CD14-positive monocyte (primary cell): ENCODE measurements at regions not wholly inside any gene's neighbourhood (a gene's known extent, or its start where the extent isn't known, plus 50 kb on each side); places are given as distances from the start of the nearest gene placed in this dataset.

Source experiments
- DNase-seq, 3 donors: peaks; one replicate each; pipeline ENCODE4 v3.0.0-alpha.2; 2011 to 2022
- H2AFZ ChIP-seq: 2 replicates; pipeline ENCODE4 v1.6.0; 2012; ENCODE audit warnings: mild to moderate bottlenecking, low read depth, low read length, inconsistent platforms; ENCODE audit not compliant: insufficient read depth, poor library complexity, severe bottlenecking
- H3K27ac ChIP-seq, 2 donors: 1 replicate in 1 of 2; 2 replicates in 1 of 2; pipeline ENCODE4 v1.5.1; 2012 to 2013; ENCODE audit warnings: low read length in 2 of 2, control low read depth in 1 of 2, inconsistent platforms in 1 of 2, low read depth in 1 of 2, mild to moderate bottlenecking in 1 of 2
- H3K27me3 ChIP-seq, 2 donors: one replicate each; pipeline versions ENCODE4 v1.6.0 to v1.6.1; 2011 to 2013; ENCODE audit warnings: low read length in 2 of 2; ENCODE audit not compliant: control insufficient read depth in 2 of 2, insufficient read depth in 2 of 2
- H3K36me3 ChIP-seq, 2 donors: replicated peaks in 1 of 2; 1 replicate in 1 of 2; 2 replicates in 1 of 2; pipeline versions ENCODE4 v1.5.1 to v1.6.1; 2012 to 2013; ENCODE audit warnings: low read length in 2 of 2, control low read depth in 1 of 2, inconsistent platforms in 1 of 2, mild to moderate bottlenecking in 1 of 2; ENCODE audit not compliant: insufficient read depth in 2 of 2, control insufficient read depth in 1 of 2
- H3K4me1 ChIP-seq, 2 donors: 1 replicate in 1 of 2; 2 replicates in 1 of 2; pipeline versions ENCODE4 v1.5.1 to v1.6.1; 2012 to 2013; ENCODE audit warnings: low read length in 2 of 2, control low read depth in 1 of 2, inconsistent platforms in 1 of 2, mild to moderate bottlenecking in 1 of 2, moderate library complexity in 1 of 2; ENCODE audit not compliant: insufficient read depth in 2 of 2, control insufficient read depth in 1 of 2
- H3K4me2 ChIP-seq: replicated peaks from 2 replicates; pipeline ENCODE3; 2012; ENCODE audit warnings: low read length, moderate library complexity, mild to moderate bottlenecking; ENCODE audit not compliant: poor library complexity, severe bottlenecking; ENCODE audit errors: extremely low read depth
- H3K4me3 ChIP-seq, 3 experiments: fragments of 200-600 bp in 1 of 3; sonication (generic) in 1 of 3; replicated peaks in 1 of 3; 1 replicate in 2 of 3; 2 replicates in 1 of 3; pipeline ENCODE4 v1.5.1; 2011 to 2013; ENCODE audit warnings: low read length in 3 of 3, mild to moderate bottlenecking in 3 of 3, control low read depth in 2 of 3, low read depth in 2 of 3, inconsistent platforms in 1 of 3, moderate library complexity in 1 of 3
- H3K79me2 ChIP-seq: 2 replicates; pipeline ENCODE4 v1.6.0; 2012; ENCODE audit warnings: mild to moderate bottlenecking, control low read depth, inconsistent platforms, low read length, moderate library complexity; ENCODE audit not compliant: insufficient read depth
- H3K9ac ChIP-seq: 2 replicates; pipeline ENCODE4 v1.6.0; 2017; ENCODE audit warnings: low read length, mild to moderate bottlenecking; ENCODE audit not compliant: insufficient read depth, poor library complexity, severe bottlenecking
- H3K9me3 ChIP-seq, 2 donors: replicated peaks in 1 of 2; 1 replicate in 1 of 2; 2 replicates in 1 of 2; pipeline versions ENCODE4 v1.5.1 to v1.6.1; 2012 to 2013; ENCODE audit warnings: low read length in 2 of 2, control low read depth in 1 of 2; ENCODE audit not compliant: control insufficient read depth in 1 of 2, insufficient read depth in 1 of 2
- H4K20me1 ChIP-seq: 2 replicates; pipeline ENCODE4 v1.6.0; 2012; ENCODE audit warnings: mild to moderate bottlenecking, low read length, control low read depth, moderate library complexity; ENCODE audit not compliant: insufficient read depth
- H3K27ac Mint-ChIP-seq, 7 donors: one replicate each; pipeline ENCODE4 v1.8.0; 2020; ENCODE audit warnings: mild to moderate bottlenecking in 7 of 7, mixed read lengths in 7 of 7, moderate library complexity in 6 of 7, inconsistent platforms in 2 of 7
- H3K27me3 Mint-ChIP-seq, 3 donors: one replicate each; pipeline ENCODE4 v1.8.0; 2021 to 2022; ENCODE audit warnings: low read depth in 3 of 3, mild to moderate bottlenecking in 3 of 3, mixed read lengths in 3 of 3, moderate library complexity in 3 of 3, inconsistent platforms in 1 of 3
- H3K36me3 Mint-ChIP-seq, 2 donors: one replicate each; pipeline ENCODE4 v1.8.0; 2020; ENCODE audit warnings: mixed read lengths in 2 of 2, inconsistent platforms in 1 of 2, mild to moderate bottlenecking in 1 of 2
- H3K4me1 Mint-ChIP-seq: one replicate; pipeline ENCODE4 v1.8.0; 2020; ENCODE audit warnings: mild to moderate bottlenecking, mixed read lengths
- H3K4me3 Mint-ChIP-seq, 2 donors: one replicate each; pipeline ENCODE4 v1.8.0; 2020; ENCODE audit warnings: mild to moderate bottlenecking in 2 of 2, mixed read lengths in 2 of 2, moderate library complexity in 1 of 2
- H3K9me3 Mint-ChIP-seq, 7 donors: one replicate each; pipeline ENCODE4 v1.8.0; 2020 to 2022; ENCODE audit warnings: mixed read lengths in 7 of 7, mild to moderate bottlenecking in 6 of 7, moderate library complexity in 6 of 7, inconsistent platforms in 2 of 7
- WGBS: methylation state at CpG from one replicate; pipeline ENCODE4 v1.1.5; 2013; ENCODE audit warnings: missing lambda C conversion rate; ENCODE audit not compliant: insufficient coverage; 5-methylcytosine and 5-hydroxymethylcytosine counted together
- intact Hi-C, 2 donors: fragments of 100-400 bp; cut with micrococcal nuclease; formaldehyde crosslinking; loops; one replicate each; pipeline versions ENCODE4 v1.15.0 to v1.15.1; 2023
- TF ChIP-seq, protein P1 (sequence below): fragments of 200-600 bp; IDR thresholded peaks from one replicate; pipeline ENCODE4 v1.8.0; 2022; ENCODE audit warnings: antibody characterized with exemption, mild to moderate bottlenecking

DNA sequence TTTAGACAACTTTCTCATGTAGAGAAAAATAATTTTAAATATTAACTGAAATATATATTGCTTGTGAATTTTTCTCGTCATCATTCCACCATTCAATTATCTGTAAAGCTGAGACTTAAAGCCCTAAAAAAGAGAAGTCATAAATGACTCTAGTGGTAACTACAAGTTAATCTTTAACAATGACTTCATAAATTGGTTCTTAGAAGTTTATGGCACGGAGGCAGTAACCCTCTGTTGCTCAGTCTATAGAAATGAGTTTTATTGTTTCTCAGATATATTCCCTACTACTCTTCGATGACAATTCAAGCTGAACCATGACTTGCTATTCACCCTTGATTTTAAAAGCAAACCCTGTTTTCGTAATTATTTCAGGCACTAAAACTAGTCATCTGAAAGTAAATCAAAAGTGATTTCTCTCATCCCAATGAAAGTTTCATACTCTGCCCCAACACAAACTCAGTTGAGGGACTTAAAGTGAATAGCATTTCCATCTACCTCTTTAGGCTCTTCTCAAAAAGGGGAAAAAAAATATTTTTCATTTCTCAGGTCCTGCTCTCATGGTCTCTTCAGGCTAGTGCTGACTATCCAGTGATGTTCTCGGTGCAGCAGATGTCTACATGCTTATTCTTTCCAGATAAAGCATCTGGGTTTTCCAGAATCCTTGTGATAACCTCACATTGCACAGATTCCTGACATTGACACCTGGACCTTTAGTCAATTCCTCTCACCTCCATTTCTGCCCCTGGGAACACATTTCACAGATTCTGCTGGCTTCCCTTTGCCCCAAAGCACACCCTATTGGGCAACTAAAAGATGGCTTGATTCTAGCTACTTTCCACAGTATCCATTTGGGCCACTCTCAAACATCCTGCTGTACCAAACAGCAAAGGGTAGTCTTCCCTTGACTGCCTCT lies 207.8 kb upstream of the LRATD1 start:
- TF ChIP-seq, protein P1, sequence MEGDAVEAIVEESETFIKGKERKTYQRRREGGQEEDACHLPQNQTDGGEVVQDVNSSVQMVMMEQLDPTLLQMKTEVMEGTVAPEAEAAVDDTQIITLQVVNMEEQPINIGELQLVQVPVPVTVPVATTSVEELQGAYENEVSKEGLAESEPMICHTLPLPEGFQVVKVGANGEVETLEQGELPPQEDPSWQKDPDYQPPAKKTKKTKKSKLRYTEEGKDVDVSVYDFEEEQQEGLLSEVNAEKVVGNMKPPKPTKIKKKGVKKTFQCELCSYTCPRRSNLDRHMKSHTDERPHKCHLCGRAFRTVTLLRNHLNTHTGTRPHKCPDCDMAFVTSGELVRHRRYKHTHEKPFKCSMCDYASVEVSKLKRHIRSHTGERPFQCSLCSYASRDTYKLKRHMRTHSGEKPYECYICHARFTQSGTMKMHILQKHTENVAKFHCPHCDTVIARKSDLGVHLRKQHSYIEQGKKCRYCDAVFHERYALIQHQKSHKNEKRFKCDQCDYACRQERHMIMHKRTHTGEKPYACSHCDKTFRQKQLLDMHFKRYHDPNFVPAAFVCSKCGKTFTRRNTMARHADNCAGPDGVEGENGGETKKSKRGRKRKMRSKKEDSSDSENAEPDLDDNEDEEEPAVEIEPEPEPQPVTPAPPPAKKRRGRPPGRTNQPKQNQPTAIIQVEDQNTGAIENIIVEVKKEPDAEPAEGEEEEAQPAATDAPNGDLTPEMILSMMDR, result no peak
- H3K9me3 ChIP-seq, result peaks cover 3 to 19% of the 10 kb centered on the region in 2 donors
- no peaks in the 10 kb centered on the region for H3K36me3 ChIP-seq
- no peak for DNase-seq
- H3K4me2 ChIP-seq, result no peak overlapping the region
- Mint-ChIP-seq H3K27me3 (no peaks in the 10 kb centered on the region), H3K4me1 (no peaks in the 10 kb centered on the region), H3K27ac (no peak overlapping the region), H3K4me3 (no peak overlapping the region), H3K36me3 (no peaks in the 10 kb centered on the region), H3K9me3 (peaks cover 0 to 8% (median 5%) of the 10 kb centered on the region in 7 donors)
- H3K27me3 ChIP-seq, result no peaks in the 10 kb centered on the region
- H3K9ac ChIP-seq, result no peak overlapping the region
- H3K4me3 ChIP-seq, result no peak overlapping the region
- intact Hi-C loops, result no loop called here
- no peak overlapping the region for H2AFZ ChIP-seq
- 87% methylated on average over 1 of the region's 5 CpGs for WGBS
- no peaks in the 10 kb centered on the region for H3K4me1 ChIP-seq
- H3K79me2 ChIP-seq, result no peaks in the 10 kb centered on the region
- H4K20me1 ChIP-seq, result no peaks in the 10 kb centered on the region
- no peak overlapping the region for H3K27ac ChIP-seq

- Mint-ChIP-seq H3K9me3 (peaks cover 0 to 14% (median 5%) of the 10 kb centered on the region in 7 donors), H3K4me3 (no peak overlapping the region), H3K27ac (no peak overlapping the region), H3K36me3 (no peaks in the 10 kb centered on the region), H3K4me1 (no peaks in the 10 kb centered on the region), H3K27me3 (no peaks in the 10 kb centered on the region)
- Histone ChIP-seq H2AFZ (no peak overlapping the region), H3K36me3 (no peaks in the 10 kb centered on the region), H3K4me1 (no peaks in the 10 kb centered on the region), H3K9me3 (peaks cover 3 to 16% of the 10 kb centered on the region in 2 donors), H3K4me2 (no peak overlapping the region), H4K20me1 (no peaks in the 10 kb centered on the region), H3K4me3 (no peak overlapping the region), H3K27ac (no peak overlapping the region), H3K9ac (no peak overlapping the region), H3K27me3 (no peaks in the 10 kb centered on the region), H3K79me2 (no peaks in the 10 kb centered on the region)
- intact Hi-C loops, result no loop called here
- DNase-seq, result no peak
- TF ChIP-seq, protein P1, result no peak
- WGBS, result 90% methylated on average over 2 of the region's 2 CpGs
These were observed 206.6 kb upstream of the LRATD1 start for GRCh38 chr2:14425869-14426268.
